ENCODE measurements at regions not wholly inside any gene's neighbourhood (a gene's known extent, or its start where the extent isn't known, plus 50 kb on each side); places are given as distances from the start of the nearest gene placed in this dataset.

DNA sequence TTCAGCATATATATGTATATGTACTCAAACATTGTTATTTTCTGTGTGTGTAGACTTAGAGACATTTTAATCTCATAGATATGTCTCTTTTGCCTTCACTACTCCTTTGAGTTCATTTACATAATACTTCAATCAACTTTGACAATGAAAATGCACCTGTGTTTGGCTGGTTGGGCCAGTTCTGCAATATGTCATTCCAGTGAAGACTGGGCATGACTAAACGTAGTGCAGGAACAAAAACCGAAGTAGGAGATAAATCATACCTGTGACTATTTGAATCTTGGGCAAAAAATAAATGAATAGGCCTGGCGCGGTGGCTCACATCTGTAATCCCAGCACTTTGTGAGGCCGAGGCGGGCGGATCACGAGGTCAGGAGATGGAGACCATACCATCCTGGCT lies 640.0 kb upstream of the ANO3 start:
- no peak overlapping the region for H3K27ac ChIP-seq (replicated peaks)
- TF ChIP-seq REST (IDR thresholded peaks at IDR 0.05; ENCODE audit: insufficient replicate concordance, low read depth) (no peak), CTCF (IDR thresholded peaks at IDR 0.05; ENCODE audit: insufficient read depth, low read length) (no peak), GABPA (IDR thresholded peaks at IDR 0.05; ENCODE audit: low read depth) (no peak), POLR2AphosphoS5 (IDR thresholded peaks at IDR 0.05; ENCODE audit: low read depth) (no peak), SPI1 (IDR thresholded peaks at IDR 0.05; ENCODE audit: borderline replicate concordance, low read depth) (no peak)
- no peaks in the 10 kb centered on the region for H3K27me3 ChIP-seq (ENCODE audit: insufficient read depth, poor library complexity, severe bottlenecking)
- no peak for DNase-seq (ENCODE audit: low read depth in 1 of 2, low spot score in 1 of 2)
- H3K4me3 ChIP-seq (replicated peaks; ENCODE audit: insufficient read depth, low read length): no peak overlapping the region

GRCh38 chr11:25702417-25702816 lies 629.5 kb upstream of the ANO3 start:
- no peak overlapping the region for H3K27ac ChIP-seq (replicated peaks)
- TF ChIP-seq POLR2AphosphoS5 (IDR thresholded peaks at IDR 0.05; ENCODE audit: low read depth): no peak
- no peaks in the 10 kb centered on the region for H3K27me3 ChIP-seq (ENCODE audit: insufficient read depth, poor library complexity, severe bottlenecking)
- no peak overlapping the region for H3K4me3 ChIP-seq (replicated peaks; ENCODE audit: insufficient read depth, low read length)
- no peak for DNase-seq (ENCODE audit: low read depth in 1 of 2, low spot score in 1 of 2)

DNA sequence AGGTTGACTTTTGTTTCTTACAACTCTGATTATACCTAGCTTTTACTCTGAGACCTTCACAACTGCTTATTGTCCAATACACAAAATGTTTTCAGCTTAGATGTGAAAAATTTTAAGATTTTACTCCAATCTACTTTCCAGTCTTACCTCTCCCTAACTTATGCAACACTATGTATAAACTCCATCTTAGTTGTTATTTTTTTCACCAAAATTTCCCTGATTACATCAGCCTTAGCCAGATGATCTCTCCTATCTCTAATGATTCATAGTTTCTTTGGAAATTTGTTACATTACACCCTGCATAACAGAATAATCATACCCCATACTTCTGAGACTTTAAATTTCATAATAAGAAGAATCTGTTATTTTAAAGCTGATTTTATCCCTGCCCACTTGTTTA lies 621.0 kb upstream of the ANO3 start:
- Histone ChIP-seq H3K27me3 (ENCODE audit: insufficient read depth, poor library complexity, severe bottlenecking) (no peaks in the 10 kb centered on the region), H3K27ac (replicated peaks) (no peak overlapping the region), H3K4me3 (replicated peaks; ENCODE audit: insufficient read depth, low read length) (no peak overlapping the region)
- TF ChIP-seq REST (IDR thresholded peaks at IDR 0.05; ENCODE audit: insufficient replicate concordance, low read depth): no peak
- no peak for TF ChIP-seq SPI1 (IDR thresholded peaks at IDR 0.05; ENCODE audit: borderline replicate concordance, low read depth)
- no peak for TF ChIP-seq GABPA (IDR thresholded peaks at IDR 0.05; ENCODE audit: low read depth)
- TF ChIP-seq CTCF (IDR thresholded peaks at IDR 0.05; ENCODE audit: insufficient read depth, low read length): no peak
- no peak for TF ChIP-seq POLR2AphosphoS5 (IDR thresholded peaks at IDR 0.05; ENCODE audit: low read depth)
- DNase-seq (ENCODE audit: low read depth in 1 of 2, low spot score in 1 of 2): no peak

DNA sequence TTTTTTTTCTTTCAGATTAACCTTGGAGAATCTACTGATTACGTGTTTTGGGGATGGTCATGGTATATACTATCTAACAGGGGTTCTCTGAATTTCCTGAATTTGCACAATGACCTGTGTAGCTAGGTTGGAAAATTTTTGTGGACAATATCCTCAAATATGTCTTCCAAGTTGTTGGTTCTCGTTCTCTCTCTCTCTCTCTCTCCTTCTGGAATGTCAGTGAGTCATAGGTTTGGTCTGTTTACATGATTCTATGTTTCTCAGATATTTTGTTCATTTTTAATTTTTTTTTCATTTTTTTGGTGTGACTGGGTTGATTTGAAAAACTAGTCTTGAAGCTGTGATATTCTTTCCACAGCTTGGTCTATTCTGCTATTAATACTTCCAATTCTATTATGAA lies 604.0 kb upstream of the ANO3 start:
- no peak for TF ChIP-seq REST (IDR thresholded peaks at IDR 0.05; ENCODE audit: insufficient replicate concordance, low read depth)
- no peak for TF ChIP-seq POLR2AphosphoS5 (IDR thresholded peaks at IDR 0.05; ENCODE audit: low read depth)
- no peak for TF ChIP-seq GABPA (IDR thresholded peaks at IDR 0.05; ENCODE audit: low read depth)
- no peak for TF ChIP-seq SPI1 (IDR thresholded peaks at IDR 0.05; ENCODE audit: borderline replicate concordance, low read depth)
- TF ChIP-seq CTCF (IDR thresholded peaks at IDR 0.05; ENCODE audit: insufficient read depth, low read length): no peak
- no peak for DNase-seq (ENCODE audit: low read depth in 1 of 2, low spot score in 1 of 2)
- H3K4me3 ChIP-seq (replicated peaks; ENCODE audit: insufficient read depth, low read length): no peak overlapping the region
- no peak overlapping the region for H3K27ac ChIP-seq (replicated peaks)
- no peaks in the 10 kb centered on the region for H3K27me3 ChIP-seq (ENCODE audit: insufficient read depth, poor library complexity, severe bottlenecking)
